ENCODE measurements at regions not wholly inside any gene's neighbourhood (a gene's known extent, or its start where the extent isn't known, plus 50 kb on each side); places are given as distances from the start of the nearest gene placed in this dataset.

- no peak for DNase-seq
Measured at GRCh38 chr11:70614034-70614681, 215.8 kb downstream of the CTTN start.

- DNase-seq: no peak
Measured at GRCh38 chr11:70615036-70615875, 216.9 kb downstream of the CTTN start.

GRCh38 chr11:70616317-70616716 lies 218.0 kb downstream of the CTTN start:
- DNase-seq: no peak

GRCh38 chr11:70616938-70617654 lies 218.8 kb downstream of the CTTN start:
- DNase-seq: no peak

- DNase-seq: no peak
Measured at GRCh38 chr11:70618431-70619101, 220.2 kb downstream of the CTTN start.

- no peak for DNase-seq
Measured at GRCh38 chr11:70619591-70619990, 221.3 kb downstream of the CTTN start.

GRCh38 chr11:70620510-70621184 lies 222.3 kb downstream of the CTTN start:
- no peak for DNase-seq

- no peak for DNase-seq
Measured at GRCh38 chr11:70621241-70621640, 222.9 kb downstream of the CTTN start.

- no peak for DNase-seq
Measured at GRCh38 chr11:70622091-70622490, 223.8 kb downstream of the CTTN start.

- DNase-seq: no peak
Measured at GRCh38 chr11:70623906-70624597, 225.7 kb downstream of the CTTN start.

- DNase-seq: no peak
Measured at GRCh38 chr11:70624598-70624993, 226.3 kb downstream of the CTTN start.

- no peak for DNase-seq
Measured at GRCh38 chr11:70625051-70625450, 226.7 kb downstream of the CTTN start.

GRCh38 chr11:70625582-70626518 lies 227.5 kb downstream of the CTTN start:
- DNase-seq: no peak

- no peak for DNase-seq
Measured at GRCh38 chr11:70627219-70627618, 228.9 kb downstream of the CTTN start.

GRCh38 chr11:70628176-70628854 lies 230.0 kb downstream of the CTTN start:
- DNase-seq: no peak

- DNase-seq: no peak
Measured at GRCh38 chr11:70628855-70629844, 230.8 kb downstream of the CTTN start.

- no peak for DNase-seq
Measured at GRCh38 chr11:70630068-70630467, 231.7 kb downstream of the CTTN start.

- no peak for DNase-seq
Measured at GRCh38 chr11:70630816-70631623, 232.7 kb downstream of the CTTN start.

All from T1000 (cell line).